HG03521 (cell line): ENCODE measurements at regions not wholly inside any gene's neighbourhood (a gene's known extent, or its start where the extent isn't known, plus 50 kb on each side); places are given as distances from the start of the nearest gene placed in this dataset.
"Not testable (repeated sequence)": the region's sequence is repeated elsewhere in the genome, so short reads cannot be mapped to it uniquely, and the experiment has no call there.

Experiments
- ATAC-seq: cut with Tn5 transposase; IDR thresholded peaks from one replicate; pipeline ENCODE4 v1.9.1; 2021; ENCODE audit warnings: mild to moderate bottlenecking, moderate library complexity; ENCODE audit not compliant: unreplicated experiment

DNA sequence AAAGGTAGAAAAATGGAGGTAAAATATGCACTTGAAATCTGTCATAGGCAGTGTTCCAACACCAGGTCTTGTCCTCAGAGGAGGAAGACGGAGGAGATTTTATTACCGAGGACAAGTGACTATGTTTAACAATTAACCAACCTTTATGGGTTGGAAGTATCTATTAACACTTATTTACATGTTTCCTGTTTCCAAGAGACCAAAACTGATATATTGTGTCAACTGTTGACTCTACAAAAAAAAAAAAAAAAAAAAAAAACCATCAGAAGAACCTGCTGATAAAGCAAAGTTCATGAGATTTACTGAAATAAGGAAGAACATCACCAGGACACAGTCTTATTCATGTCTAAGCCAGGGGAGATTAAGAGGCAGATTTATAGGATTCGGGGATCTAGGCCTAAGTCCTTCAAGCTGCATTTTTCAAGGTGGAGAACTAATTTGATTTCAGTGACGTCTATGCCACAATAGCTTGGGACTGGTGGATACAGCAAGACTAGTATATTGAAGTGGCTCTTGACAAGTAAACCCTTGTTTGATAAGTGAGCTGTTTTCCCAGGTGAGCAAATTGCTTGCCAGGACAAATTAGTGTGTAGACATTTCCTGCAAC lies 126.6 kb upstream of the NAA20 start:
- no peak for ATAC-seq

DNA sequence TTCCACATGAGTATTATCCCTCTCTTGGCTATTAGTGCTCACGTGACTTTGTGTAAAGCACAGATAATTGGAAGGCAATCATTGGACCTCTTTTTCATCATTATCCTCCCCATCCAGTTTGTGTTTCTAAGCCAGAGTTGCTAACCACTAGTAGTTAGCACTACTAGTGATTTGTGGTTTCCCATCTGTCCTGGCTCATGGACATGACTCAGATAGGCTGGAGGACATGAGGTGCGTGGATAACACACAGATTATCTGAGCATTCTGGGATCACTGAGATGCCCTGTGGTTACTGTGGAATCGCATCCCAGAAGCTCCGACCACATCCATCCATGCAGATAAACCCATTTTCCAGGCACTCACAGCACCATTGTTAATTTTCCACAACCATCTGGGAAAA lies 123.8 kb upstream of the NAA20 start:
- ATAC-seq: no peak

DNA sequence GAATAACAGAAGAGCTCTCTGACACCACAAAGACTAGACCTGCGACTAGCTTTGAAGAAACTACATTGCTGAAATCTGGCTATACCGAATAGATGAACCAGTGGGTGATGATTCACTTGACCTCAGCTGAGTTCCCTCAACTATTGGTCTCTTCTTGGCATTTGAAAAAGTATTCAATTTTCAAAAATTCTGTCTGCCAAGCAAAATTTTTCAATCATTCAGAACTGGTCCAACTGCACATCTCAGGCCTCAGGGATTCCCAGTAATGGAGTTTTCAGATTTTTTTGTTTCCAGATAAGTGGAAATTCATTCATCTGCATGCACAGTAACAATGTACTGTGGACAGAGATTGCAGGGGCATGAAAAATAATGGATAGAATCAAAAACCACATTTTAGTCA lies 121.4 kb upstream of the NAA20 start:
- no peak for ATAC-seq

DNA sequence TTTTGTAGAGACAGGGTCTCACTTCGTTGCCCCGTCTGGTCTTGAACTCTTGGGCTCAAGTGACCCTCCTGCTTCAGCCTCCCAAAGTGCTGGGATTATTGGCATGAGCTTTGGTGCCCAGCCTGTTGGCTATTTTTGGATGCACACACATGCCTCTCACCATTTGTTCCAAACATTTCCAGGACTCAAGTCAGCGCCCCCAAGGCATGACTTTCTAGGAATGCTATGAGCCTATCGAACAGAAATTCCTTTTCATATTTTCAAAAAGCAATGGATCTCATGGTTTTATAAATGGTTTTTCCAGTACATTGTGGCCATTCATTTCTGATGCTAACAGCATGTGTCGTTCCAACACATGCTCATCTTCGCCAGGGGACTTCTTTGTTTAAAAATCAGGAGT lies 119.3 kb upstream of the NAA20 start:
- no peak for ATAC-seq

DNA sequence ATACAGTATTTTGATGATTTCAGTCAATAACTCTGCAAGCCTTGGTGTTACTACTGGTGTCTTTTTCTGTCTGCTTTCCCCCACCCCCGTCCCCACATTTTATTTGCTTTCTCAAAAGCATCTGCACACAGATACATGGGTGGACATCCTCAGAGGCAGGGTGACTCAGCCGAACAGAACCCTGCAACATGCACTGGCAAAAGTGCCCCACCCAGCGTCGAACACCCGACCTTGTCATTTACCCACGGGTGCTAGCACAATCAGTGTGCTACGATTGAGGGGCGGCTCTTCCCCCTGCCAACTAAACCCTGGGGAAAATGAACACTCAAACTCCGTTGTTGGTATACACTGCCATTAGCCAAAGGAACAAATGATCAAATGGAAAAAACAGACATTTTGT lies 115.9 kb upstream of the NAA20 start:
- ATAC-seq: no peak

DNA sequence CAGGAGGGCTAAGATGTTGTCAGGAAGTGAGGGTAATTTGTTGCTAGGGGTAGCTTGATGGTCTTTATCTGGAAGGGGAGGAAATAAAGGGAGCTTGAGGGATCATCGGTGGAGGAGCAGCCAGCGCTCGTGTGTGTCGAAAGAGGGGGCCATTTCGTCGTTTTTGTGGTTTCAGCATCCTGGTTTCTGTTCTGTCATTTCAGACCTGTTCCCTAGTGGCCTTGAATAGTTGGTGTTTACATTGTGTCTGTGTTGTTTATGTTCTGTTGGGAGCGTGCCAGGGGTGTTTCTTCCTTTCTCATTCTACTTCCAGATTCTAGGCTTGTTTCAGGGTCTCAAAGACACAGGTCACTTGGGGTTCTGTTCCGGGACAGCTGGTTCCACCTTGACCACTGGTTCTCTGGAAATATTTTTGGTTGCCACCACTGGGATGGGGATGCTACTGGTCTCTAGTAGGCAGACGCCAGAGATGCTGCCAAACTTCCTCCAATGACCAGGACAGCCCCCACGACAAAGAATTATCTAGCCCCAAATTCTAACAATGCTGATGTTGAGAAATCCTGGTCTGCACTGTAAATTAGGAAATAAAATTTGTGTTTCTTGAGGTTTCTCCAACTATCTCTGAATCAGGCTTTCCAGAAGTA lies 113.9 kb upstream of the NAA20 start:
- ATAC-seq: peak; percentile 58

DNA sequence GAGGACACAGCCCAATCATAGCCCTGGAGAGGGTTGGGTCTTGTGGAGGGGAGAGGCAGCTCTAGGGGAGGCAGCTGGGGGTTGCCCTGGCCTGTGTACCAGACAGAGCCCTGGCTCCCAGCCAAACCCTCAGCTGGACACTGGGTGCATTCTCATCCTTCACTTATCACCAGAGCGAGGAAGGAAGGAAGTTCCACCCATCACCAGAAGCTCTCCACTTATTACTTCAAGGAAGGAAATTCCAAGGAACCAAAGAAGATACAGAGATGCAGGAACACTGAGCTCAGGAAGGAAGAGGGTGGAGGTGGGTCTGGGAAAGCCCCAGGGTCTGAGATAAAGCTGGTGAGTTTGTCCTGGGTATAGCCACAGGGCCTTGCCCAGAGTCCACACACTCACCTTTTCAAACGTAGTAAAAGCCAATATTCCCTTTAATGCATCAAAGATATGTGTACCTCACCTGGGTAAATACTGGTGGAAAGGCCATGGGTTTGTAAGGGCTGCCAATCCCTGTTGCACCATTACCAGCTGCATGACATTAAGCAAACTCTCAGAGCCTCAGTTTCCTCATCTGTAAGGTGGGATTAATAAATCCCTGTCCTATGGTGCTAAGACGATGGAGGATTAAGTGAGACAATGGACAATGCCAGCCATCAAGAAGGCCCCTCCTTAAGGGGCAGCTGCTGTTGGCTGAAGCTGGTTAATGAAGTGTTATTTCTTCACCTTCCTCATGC lies 109.7 kb upstream of the NAA20 start:
- no peak for ATAC-seq

DNA sequence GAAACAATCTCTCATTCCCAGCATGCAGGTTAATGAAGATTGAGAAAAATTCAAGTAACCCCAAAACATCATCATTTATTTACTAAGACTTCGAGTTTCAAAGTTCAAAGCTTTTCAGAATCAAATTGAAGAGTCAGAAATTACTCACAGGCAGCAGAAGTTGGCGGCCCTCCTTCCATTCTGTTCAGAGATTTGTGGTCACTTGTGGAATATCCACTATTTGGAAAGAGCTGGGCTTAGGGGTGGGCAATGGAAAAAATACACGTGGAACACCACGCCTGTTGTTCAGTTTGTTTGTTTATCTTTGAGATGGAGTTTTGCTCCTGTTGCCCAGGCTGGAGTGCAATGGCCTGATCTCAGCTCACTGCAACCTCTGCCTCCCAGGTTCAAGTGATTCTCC lies 108.6 kb upstream of the NAA20 start:
- no peak for ATAC-seq

DNA sequence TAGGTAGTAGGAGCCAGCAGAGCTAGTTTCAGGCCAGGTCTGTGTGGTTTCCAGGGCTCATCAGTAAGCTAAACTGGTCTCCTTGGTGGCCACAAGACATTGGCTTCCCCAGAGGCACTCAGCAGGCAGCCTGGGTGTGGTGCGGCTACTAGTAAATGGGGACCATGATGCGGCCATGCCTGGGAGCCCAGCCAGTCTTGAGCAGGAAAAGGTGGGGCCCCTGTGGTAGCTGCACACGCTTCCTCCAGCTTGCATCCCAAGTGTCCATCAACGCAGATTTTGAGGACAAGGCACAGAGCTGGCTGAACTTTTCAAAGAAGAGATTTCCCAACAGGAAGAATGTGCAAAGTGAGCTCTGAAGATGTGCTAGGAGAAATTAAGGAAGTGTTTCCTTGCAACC lies 107.4 kb upstream of the NAA20 start:
- ATAC-seq: no peak

DNA sequence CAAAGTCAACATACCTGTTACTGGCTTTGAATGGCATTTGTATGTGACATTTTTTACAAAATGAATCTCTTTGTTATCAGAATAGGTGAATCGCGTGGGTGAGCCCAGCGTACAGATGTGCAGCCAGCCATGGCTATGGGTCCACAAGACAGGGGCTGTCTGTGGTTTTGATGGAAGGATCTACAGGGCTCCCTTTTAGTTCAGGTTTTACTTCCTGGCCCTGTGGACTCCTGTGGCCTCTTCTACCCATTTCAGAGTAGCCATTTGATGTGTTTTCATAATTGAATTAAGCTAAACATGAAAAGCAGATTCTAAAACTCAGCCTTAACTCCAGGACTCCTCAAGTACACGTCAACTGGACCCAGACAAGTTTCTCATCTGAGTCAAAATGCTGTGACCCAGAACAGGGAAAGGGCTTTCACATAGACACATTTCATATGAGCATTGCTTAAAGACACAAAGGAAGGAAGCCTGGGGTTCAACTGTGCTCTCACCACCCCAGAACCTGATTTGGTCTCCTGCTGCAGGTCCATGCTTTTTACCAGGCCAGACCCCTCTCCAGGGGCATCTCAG lies 105.3 kb upstream of the NAA20 start:
- no peak for ATAC-seq

DNA sequence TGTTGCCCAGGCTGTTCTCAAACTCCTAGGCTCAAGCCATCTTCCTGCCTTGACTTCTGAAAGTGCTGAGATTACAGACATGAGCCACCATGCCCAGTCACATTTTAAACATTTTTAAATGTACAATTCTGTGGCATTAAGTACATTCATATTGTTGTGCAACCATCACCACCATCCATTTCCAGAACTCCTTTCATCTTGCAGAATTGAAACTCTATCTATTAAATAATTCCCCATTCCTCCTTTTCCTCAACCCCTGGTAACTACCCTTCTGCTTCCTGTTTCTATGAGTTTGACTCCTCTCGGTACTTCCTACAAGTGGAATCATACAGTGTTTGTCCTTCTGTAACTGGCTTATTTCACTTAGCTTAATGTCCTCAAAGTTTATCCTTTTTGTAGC lies 103.8 kb upstream of the NAA20 start:
- no peak for ATAC-seq

DNA sequence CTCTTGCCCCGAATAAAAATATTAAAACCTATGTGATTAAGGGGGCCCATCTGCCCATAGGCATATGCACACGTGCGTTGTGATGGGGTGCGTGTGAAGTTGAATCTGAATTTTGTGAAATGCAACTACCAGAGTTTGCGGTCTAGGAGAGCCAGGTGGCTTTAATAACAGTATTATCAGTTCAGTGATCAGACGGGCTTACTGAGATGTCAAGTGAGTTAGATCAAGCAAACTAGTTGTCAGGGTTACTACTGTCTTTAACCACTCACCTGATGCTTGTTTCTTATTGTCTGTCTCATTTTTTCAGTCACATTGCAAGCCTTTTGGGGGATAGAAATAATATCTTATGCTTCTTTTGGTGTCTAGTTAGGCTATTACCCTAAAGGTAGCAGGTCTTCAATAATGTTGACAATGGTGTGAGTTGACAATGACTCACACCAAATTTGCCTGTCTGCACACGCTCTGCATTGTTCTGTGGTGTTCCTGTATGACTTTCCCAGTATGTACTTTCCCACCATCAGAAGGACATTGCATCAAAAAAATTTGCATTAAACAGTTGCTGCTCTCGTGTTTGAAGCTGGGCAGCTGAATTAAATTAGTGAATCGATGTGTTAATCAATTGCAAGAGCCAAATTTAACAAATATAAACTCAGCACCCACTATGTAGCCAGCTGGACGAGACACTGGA lies 103.1 kb upstream of the NAA20 start:
- ATAC-seq: no peak

DNA sequence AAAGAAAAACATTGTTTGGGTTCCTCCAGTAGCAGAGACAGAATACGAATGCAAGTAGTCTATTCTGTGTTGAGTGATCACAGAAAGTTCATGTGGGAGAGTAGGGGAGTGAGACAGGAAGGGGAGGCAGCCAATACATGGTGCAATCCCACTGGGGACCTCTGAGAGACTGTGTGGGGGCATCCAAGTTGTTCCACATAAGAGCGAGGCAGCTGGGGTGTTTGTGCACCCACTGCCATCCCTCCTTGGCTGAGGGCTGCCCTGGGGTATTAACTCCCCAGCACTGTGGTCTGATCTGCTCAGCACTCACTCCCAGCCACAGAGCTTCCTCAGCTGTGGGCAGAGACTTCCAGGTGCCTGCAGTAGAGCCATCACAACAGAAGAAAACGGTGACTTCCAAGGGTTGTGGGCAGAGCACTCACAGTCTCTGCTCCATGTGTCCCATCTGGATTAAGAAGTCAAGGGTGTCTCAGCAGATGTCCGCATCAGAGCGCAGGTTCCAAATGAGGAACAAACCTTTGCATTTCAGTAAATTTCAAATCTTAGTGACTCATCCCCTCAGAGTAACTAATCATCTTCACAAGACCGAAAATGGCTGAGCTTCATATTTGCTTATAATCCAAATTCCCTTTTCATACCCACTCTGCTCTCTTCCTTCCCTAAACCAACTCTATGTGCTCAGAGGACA lies 101.9 kb upstream of the NAA20 start:
- ATAC-seq: no peak

DNA sequence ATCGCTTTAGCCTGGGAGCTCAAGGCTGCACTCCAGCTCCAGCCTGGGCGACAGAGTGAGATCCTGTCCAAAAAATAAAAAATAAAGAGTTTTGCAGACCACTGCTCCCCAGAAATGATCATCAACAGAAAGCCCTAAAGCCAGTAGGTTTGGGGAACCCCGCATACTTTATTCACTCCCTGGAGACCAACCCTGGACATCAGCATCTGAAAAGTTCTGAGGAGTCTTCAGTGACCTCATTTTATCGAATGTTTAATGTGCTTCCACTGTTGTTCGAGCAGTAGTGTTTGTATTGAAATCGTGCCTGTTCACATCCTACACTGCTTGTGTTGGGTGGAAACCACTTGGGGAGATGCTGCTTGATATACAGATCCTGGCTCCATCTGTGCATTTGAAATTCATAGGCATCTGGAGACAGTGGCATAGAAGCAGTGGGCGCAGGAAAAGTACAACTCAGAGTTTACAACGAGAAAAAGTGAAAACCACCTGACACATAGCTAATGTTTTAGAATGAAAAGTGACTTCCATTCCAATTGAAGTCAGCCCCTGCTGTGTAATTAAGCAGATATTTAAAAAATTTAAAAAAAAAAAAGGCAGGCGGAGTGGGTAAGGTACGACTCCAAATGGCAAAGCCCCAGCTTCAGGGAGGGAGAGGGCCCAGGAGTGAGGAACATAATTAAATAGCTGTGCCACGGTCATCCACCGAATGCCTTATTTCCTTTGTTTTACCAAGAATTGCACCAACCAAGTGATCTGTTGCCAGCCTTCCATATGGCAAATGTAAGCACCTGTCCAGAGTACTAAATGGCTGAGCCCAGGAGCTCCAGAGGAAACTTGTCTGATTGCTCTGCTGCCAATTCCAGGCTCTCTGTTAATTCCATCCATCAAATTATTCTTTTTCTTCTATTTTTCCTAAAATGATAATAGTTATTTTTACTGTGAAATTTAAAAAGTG lies 100.4 kb upstream of the NAA20 start:
- ATAC-seq: no peak

DNA sequence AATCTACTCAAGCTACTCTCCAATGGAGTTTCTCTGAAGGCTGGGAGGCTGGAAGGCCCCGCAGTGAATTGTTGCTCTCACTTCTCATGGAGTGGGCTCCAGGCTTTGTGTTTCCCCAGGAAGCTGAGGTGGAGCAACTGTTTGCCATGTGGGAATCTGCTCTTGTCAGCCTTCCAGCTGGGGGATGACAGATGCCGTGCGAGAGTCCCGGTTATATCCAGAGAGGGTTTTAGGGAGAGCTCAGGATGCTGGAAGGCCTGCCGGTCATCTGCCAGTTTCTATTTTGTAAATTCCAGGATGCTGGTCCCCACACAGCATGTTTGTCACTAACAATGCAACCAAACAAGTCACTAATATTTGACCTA lies 98.2 kb upstream of the NAA20 start:
- ATAC-seq: no peak

DNA sequence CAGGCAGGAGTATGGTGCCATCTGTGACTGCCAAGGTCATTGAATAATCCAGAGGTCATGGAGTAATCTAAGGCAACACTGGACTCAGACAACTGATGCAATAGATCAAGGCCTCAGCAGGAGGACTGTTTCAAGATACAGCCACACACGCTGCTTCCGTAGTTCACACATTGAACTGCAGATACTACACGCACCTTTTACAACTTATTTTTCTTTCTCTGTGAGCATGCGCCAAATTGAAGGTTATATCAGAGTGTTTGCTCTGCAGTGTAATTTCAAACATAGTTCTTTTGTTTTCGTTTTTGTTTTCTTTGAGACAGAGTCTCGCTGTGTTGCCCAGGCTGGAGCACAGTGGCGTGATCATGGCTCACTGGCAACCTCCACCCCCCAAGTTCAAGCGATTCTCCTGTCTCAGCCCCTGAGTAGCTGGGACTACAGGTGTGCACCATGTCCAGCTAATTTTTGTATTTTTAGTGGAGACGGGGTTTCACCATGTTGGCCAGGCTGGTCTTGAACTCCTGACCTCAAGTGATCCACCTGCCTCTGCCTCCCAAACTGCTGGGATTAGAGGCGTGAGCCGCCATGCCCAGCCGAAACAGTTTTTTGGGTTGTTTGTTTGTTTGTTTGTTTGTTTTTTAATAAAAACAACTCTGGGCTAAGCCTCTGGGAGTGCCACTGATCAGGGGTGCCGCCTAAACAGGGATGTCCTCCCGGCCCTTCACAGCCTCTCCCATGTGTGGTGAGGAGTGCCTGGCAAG lies 96.6 kb upstream of the NAA20 start:
- ATAC-seq: no peak

DNA sequence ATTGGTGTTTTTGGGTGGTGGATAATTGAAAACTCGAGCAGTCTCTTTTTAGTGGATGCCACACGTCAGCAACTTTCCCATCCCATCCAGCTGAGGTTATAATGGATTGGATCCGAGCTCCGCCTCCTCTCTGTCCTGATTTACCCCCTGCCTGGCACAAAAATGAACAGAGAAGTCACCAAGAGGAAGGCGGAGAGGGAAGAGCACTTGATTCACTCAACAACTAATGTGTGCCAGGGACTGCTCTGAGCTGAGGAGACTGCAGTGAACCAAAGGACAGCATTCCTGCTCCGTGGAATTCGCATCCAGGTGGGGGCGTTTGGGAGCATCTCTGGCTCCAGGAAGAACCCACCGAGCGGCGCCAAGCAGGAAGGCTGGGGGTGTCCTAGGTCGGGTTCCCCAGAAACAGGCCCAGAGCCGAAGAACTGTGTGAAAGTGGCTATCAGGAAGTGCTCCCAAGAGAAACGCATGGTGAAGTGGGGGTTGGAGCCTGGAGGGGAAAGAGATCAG lies 95.8 kb upstream of the NAA20 start:
- ATAC-seq: no peak

DNA sequence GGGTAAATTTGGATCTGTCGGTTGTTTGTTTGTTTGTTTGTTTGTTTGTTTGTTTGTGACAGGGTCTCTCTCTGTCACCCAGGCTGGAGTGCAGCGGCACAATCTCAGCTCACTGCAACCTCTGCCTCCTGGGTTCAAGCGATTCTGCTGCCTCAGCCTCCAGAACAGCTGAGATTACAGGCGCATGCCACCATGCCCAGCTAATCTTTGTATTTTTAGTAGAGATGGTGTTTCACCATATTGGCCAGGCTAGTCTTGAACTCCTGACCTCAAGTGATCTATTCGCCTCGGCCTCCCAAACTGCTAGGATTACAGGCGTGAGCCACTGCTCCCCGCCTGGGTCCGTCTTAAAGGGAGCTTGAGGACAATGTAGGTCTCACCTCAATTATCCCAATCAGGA lies 95.3 kb upstream of the NAA20 start:
- not testable (repeated sequence) for ATAC-seq

DNA sequence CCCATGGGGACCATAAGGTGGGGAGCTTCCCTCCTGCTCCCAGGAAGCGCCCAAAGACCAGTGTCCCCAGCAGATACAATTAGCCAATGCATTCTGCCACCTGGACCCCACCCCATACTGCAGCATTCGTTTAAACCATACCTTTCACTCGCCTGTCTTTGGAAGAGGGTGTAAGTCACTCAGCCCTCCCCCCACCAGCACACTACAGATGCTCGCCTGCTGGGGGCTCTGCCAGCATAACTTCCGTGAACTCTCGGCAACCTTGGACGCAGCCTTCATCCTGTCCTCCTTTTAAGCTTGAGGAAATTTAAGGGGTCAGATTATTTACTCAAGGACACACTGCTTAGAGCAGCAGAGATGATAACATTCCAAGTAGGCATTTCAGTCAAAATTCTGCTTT lies 94.4 kb upstream of the NAA20 start:
- no peak for ATAC-seq
